HG03097 (cell line): ENCODE measurements at regions not wholly inside any gene's neighbourhood (a gene's known extent, or its start where the extent isn't known, plus 50 kb on each side); places are given as distances from the start of the nearest gene placed in this dataset.
"Not testable (repeated sequence)": the region's sequence is repeated elsewhere in the genome, so short reads cannot be mapped to it uniquely, and the experiment has no call there.

Source experiments
- ATAC-seq: cut with Tn5 transposase; IDR thresholded peaks from one replicate; pipeline ENCODE4 v1.9.1; 2021; ENCODE audit not compliant: unreplicated experiment, low FRiP score

DNA sequence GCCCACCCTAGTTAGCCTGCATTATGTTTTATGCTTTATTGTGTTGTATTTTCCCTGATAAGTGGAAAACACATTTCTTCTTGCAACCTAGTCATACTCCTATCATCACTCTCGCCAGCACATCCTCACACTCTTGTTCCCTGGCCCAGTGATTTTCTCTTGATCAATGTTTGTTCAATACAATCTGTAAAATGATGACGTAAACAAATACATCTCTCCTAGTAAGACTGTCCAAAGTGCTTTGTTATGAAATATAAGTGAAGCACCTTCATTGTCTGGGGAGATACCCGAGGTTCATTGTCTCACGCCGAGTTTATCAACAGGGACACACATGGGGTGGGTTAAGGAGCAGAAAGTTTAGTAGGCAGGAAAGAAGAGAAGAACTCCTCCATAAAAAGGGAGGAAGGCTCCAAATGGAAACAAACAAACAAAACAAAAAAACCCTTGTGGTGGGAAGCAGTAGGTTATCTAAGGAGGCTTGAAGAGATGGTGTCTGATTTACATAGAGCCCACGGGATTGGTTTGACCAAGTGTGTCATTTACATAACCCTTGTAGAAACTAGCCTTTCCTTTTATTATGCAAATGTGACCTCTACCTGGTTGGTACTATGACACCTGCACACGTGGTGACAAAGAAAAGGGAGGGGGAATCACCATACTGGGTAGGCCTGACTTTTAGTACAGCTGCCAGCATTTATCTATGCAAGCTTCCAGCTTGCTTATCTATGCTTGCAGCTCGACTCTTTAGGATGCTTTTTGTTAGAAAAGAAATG is 1317.9 kb upstream of the SPRY2 start:
- no peak for ATAC-seq

DNA sequence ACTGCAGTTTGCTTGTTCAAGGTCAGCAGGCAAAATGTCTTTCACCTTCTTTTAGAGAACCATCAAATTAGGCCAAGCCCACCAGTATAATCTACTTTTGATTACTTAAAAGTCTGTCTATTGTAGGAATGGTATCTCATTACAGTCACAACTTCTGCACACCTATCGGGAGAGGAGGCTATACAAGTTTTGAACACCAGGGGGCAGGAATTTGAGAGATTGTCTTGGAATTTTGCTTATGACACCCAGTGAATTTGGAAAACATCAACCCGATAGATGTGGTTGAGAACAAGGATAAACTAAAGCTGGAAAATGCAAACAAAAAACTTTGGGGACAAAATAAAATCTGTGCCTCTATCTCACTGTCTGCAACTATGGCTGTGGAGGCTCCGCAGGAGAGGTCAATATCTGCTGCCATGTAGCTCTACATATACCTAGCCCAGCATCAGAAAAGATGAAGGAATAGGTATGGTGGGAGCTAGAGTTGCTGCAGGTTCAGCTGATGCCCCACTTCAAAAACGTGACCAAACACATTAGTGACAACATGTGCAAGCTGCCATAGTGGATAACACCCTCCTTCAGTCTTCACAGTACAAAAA is 1299.2 kb upstream of the SPRY2 start:
- no peak for ATAC-seq

DNA sequence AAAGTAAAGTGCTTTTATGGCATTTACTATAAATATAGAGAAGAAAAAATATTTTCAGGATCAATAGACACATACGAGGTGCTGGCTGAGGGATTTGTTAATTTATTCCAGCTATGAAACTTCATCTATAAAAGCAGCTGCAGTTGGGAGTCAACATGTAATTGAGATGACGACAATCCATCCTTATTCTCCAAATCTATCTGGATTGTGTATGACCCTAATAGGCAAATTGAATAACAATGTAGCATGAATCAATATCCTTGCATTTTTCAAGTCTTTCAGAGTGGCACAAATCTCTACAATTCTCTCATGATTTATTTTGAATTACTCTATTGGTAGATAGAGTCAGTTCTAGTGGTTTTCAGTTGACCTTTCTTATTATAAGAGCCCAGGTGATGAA is 1296.5 kb upstream of the SPRY2 start:
- ATAC-seq = no peak

- ATAC-seq = no peak
Measured at GRCh38 chr13:81636120-81636519, 1295.2 kb upstream of the SPRY2 start.

DNA sequence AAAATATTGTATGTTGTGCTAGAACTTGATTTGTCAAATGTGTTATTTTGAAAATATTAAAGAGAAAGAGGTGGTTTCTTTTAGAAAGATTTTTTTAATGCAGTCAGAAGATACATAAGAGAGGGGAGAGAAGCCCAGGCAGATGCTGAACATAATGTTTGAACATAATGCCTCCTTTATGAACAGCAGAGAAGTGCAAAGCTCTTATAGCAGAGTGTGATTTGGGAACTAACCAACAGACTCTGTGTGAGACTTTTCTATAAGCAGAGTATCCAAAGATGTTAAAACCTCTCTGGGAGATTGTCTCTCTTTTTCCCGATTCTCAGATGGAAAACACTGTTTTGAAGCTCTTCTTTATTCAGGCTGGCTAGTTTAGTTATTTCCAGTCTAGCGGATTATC is 1274.1 kb upstream of the SPRY2 start:
- ATAC-seq = no peak

DNA sequence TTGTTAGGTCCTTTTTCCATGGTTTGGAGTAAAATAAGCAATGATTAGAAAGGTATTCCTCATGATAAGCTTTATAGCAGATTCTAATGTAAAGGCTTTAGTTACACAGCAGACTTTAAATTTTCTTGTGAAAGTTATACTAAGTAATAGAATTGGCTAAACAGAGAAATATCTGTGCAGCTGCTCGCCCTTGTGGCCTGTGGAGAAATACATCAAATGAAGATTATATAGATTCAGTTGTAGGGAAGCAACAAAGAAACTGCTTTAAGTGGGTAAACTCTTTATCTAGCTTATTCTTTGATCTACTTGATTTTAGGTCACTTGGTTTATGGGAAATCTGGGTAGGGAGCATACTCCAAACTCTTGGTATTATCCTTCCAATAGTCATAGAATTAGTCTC is 1269.7 kb upstream of the SPRY2 start:
- ATAC-seq = no peak

DNA sequence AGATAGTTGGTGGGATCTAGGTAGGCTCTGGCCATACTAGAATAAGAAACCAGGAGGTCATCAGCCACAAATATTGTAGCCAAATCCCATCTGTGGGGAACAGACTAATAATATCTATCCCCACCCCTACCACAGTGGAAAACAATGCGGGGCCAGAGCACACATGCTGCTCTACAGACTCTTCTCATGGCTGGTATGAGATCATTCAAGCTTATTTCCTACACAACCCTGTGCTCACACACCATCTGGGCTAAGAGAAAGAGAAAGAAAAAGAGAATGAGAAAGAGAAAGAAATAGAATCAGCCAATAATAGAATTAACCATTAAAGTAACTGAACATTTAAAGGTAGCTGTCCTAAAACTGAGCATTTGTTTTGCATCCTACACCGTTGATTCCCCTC is 1268.4 kb upstream of the SPRY2 start:
- no peak for ATAC-seq

DNA sequence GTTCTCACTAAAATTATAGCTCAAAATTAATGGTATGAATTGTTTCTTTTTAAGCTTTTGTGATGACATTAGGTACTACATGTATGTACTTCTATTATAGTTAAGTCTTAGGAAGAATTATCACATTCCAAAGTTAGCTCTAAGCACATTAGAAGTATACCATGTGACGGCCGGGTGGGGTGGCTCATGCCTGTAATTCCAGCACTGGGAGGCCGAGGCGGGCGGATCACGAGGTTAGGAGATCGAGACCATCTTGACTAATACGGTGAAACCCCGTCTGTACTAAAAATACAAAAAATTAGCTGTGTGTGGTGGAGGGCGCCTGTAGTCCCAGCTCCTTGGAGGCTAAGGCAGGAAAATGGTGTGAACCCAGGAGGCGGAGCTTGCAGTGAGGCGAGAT is 1265.1 kb upstream of the SPRY2 start:
- ATAC-seq = no peak

DNA sequence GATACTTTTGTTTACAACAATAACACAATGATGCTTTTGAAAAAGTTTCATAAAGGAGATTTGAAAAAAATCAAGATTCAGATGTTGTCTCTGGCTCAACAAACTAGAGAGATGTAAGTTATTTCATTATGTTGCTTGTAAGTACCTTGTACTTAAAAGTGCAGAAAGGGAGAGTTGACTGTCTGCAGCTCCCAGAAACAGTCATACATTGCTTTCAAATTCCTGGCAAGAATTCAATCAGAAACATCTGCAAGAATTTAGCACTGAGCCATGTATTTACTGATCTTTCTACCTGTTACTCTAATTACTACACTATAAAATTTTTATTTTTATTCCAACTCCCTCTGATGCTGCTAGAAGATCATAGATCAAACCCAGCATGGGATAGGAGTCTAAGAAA is 1261.3 kb upstream of the SPRY2 start:
- no peak for ATAC-seq

DNA sequence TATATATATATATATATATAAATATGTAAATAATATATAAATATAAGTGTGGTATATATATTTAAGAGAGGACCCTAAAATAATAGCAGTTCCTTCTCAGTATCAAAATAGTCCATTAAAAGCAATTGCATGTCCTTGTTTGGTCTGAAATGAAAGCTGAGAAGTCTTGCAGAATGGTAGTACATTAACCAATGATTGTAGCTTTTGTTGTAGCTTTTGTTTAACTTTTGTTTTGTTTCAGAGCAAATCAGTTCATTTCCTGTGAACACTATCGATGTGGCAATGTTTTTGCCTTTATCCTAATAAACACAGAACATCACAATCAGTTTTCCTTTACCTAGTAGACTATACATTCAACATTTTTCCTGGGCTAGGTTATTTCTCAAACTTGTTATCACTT is 1256.2 kb upstream of the SPRY2 start:
- no peak for ATAC-seq

- no peak for ATAC-seq
Measured at GRCh38 chr13:81596224-81596753, 1255.4 kb upstream of the SPRY2 start.

DNA sequence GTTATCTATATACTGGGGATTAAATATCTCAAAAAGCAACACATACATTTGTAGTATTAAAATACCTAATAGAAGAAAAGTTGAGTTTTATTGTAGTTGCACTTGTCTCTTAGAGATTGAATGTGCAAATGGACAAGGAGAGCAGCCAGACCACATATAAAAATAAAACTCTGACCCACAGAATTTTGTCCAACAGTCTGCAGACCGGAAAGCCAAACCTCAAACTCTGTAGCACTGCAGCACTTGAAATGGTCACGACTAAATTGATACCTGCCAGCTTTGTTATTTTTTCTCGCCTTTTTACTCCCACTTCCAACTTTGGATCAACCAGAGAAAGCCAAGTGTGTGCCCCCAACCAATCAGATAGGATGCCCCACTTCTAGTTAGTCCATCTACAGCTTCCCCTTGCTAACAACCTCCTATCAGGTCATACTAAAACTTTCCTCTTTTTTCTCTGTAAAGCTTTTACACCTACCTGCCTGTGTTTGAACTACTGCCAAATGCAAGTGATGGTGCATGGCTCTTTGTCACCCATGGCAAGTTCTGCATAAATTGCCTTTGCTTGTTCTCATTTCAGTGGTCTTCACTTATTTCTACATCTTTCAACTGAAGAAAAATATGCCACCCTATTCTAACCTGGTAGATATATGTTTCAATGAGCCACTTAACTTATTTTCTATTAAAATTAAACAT is 1250.7 kb upstream of the SPRY2 start:
- ATAC-seq = no peak

- no peak for ATAC-seq
Measured at GRCh38 chr13:81582381-81582780, 1241.5 kb upstream of the SPRY2 start.

GRCh38 chr13:81577601-81578195 is 1236.8 kb upstream of the SPRY2 start:
- ATAC-seq = no peak

- ATAC-seq = no peak
Measured at GRCh38 chr13:81568824-81569223, 1227.9 kb upstream of the SPRY2 start.

DNA sequence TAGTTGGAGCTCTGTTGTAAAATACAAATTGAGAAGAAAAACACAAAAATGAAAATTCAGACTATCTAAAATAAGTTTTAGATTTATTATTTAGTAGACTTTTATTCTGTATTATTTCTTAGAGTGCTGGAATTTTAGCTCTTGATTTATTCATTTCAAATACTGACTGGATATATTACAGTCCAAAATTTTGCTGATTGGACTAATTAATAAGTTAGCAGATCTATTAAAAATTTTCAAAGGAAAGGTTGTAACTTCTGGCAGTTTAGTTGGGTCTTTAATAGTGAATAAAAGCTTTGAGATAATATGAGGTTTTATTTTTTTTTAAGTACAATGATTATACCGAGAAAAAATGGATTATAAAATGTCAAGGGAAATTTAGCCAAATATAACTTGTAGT is 1224.9 kb upstream of the SPRY2 start:
- ATAC-seq = no peak

- ATAC-seq = no peak
Measured at GRCh38 chr13:81563091-81563490, 1222.2 kb upstream of the SPRY2 start.

DNA sequence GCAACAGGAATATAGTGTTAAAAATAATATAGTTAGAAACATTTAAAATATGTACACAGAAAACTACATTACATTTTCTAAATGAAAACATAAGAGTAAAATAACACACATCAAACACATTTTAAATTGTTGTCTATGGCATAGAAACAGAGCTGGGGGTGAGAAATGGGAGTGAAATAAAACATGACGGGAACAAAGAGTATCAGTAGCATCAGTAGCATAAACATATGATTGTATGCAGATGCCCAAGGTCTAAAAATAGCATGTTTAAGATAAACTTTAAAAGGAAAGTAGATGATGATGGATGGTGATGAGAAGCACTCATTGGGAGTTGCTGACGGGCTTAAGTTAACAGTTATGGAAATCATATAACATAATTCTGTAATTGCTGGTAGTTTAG is 1221.7 kb upstream of the SPRY2 start:
- no peak for ATAC-seq

DNA sequence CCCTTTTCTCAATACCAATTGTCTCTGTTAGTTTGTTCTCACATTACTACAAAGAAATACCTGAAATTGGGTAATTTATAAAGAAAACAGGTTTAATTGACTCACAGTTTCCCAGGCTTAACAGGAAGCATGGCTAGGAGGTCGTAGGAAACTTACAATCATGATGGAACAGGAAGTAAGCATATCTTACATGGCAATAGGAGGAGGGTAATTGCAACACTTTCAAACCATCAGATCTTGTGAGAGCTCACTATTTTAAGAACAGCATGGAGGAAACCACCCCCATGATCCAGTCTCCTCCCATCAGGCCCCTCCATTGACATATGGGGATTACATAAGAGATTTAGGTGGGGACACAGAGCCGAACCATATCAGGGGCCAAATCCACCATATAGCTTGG is 1210.1 kb upstream of the SPRY2 start:
- ATAC-seq = no peak

GRCh38 chr13:81546294-81546693 is 1205.4 kb upstream of the SPRY2 start:
- not testable (repeated sequence) for ATAC-seq

- ATAC-seq = no peak
Measured at GRCh38 chr13:81540777-81541176, 1199.9 kb upstream of the SPRY2 start.
